ENCODE measurements at regions not wholly inside any gene's neighbourhood (a gene's known extent, or its start where the extent isn't known, plus 50 kb on each side); places are given as distances from the start of the nearest gene placed in this dataset.

GRCh38 chr5:58114324-58114723 lies 345.6 kb downstream of the PLK2 start:
- no peaks in the 10 kb centered on the region for H3K36me3 ChIP-seq (ENCODE audit: control insufficient read depth, insufficient read depth, low read length)
- no peak overlapping the region for H3K4me3 ChIP-seq (ENCODE audit: low read depth, low read length)
- TF ChIP-seq, protein P1, sequence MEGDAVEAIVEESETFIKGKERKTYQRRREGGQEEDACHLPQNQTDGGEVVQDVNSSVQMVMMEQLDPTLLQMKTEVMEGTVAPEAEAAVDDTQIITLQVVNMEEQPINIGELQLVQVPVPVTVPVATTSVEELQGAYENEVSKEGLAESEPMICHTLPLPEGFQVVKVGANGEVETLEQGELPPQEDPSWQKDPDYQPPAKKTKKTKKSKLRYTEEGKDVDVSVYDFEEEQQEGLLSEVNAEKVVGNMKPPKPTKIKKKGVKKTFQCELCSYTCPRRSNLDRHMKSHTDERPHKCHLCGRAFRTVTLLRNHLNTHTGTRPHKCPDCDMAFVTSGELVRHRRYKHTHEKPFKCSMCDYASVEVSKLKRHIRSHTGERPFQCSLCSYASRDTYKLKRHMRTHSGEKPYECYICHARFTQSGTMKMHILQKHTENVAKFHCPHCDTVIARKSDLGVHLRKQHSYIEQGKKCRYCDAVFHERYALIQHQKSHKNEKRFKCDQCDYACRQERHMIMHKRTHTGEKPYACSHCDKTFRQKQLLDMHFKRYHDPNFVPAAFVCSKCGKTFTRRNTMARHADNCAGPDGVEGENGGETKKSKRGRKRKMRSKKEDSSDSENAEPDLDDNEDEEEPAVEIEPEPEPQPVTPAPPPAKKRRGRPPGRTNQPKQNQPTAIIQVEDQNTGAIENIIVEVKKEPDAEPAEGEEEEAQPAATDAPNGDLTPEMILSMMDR (IDR thresholded peaks at IDR 0.05; ENCODE audit: insufficient read depth, low read length, severe bottlenecking) = no peak
- no peaks in the 10 kb centered on the region for H3K27me3 ChIP-seq (ENCODE audit: control insufficient read depth, insufficient read depth, low read length)
- DNase-seq (ENCODE audit: low read depth) = peak; percentile 91
- FAIRE-seq = peak; percentile 43

DNA sequence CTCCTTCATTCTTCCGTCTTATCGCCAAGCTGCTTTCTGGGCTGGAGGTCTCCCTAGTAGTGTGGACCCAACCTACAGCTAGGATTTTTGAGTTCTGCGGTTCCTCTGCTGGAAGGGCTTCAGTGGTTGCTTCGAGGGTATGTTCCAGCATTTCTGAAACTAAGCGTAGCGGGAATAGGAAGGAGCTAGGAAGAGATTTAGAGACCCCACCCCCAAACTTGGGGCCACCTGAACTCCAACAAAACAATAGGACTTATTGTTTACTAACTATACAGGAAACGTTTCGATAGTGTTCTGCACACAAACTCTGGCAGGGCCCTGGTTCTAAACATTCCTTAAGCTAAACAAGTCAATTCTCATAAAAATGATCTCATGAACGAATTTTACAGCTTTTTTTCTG lies 346.7 kb downstream of the PLK2 start:
- no peaks in the 10 kb centered on the region for H3K36me3 ChIP-seq (ENCODE audit: control insufficient read depth, insufficient read depth, low read length)
- H3K4me3 ChIP-seq (ENCODE audit: low read depth, low read length) = no peak overlapping the region
- FAIRE-seq = no peak
- H3K27me3 ChIP-seq (ENCODE audit: control insufficient read depth, insufficient read depth, low read length) = no peaks in the 10 kb centered on the region
- TF ChIP-seq, protein P1 (IDR thresholded peaks at IDR 0.05; ENCODE audit: insufficient read depth, low read length, severe bottlenecking) = no peak
- DNase-seq (ENCODE audit: low read depth) = no peak

- TF ChIP-seq, protein P1 (IDR thresholded peaks at IDR 0.05; ENCODE audit: insufficient read depth, low read length, severe bottlenecking) = no peak
- no peaks in the 10 kb centered on the region for H3K36me3 ChIP-seq (ENCODE audit: control insufficient read depth, insufficient read depth, low read length)
Observed at GRCh38 chr5:58108511-58108910, 351.4 kb downstream of the PLK2 start.

GRCh38 chr5:58107704-58108103 lies 352.2 kb downstream of the PLK2 start:
- DNase-seq (ENCODE audit: low read depth) = peak; percentile 62
- H3K36me3 ChIP-seq (ENCODE audit: control insufficient read depth, insufficient read depth, low read length) = no peaks in the 10 kb centered on the region
- TF ChIP-seq, protein P1 (IDR thresholded peaks at IDR 0.05; ENCODE audit: insufficient read depth, low read length, severe bottlenecking) = no peak
- no peaks in the 10 kb centered on the region for H3K27me3 ChIP-seq (ENCODE audit: control insufficient read depth, insufficient read depth, low read length)
- no peak overlapping the region for H3K4me3 ChIP-seq (ENCODE audit: low read depth, low read length)
- FAIRE-seq = no peak

More at GRCh38 chr5:58108511-58108910, 351.4 kb downstream of the PLK2 start:
- Histone ChIP-seq H3K27me3 (ENCODE audit: control insufficient read depth, insufficient read depth, low read length) (no peaks in the 10 kb centered on the region), H3K4me3 (ENCODE audit: low read depth, low read length) (no peak overlapping the region)
- no peak for FAIRE-seq
- no peak for DNase-seq (ENCODE audit: low read depth)

- no peaks in the 10 kb centered on the region for H3K36me3 ChIP-seq (ENCODE audit: control insufficient read depth, insufficient read depth, low read length)
- H3K4me3 ChIP-seq (ENCODE audit: low read depth, low read length) = no peak overlapping the region
- FAIRE-seq = no peak
- TF ChIP-seq, protein P1 (IDR thresholded peaks at IDR 0.05; ENCODE audit: insufficient read depth, low read length, severe bottlenecking) = no peak
- DNase-seq (ENCODE audit: low read depth) = no peak
- H3K27me3 ChIP-seq (ENCODE audit: control insufficient read depth, insufficient read depth, low read length) = no peaks in the 10 kb centered on the region
Observed at GRCh38 chr5:58106754-58107410, 353.0 kb downstream of the PLK2 start.

DNA sequence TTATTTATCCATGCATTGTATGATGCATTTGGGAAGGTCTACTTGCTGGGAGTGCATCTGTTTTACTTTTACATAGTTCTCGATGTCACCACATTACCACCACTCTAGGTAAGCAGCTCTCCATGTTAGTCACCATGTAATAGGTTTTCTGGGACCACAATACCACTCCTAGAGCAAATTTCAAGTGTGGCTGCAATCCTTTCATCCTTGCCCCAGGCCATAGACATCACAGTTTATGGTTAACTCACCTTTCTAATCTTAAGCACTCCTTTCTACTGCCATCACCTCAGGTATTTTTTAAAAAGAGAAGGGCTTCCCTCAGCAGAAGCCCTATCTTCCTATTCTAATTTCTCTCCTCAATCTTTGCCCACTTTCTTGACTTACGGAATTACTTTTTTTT lies 354.1 kb downstream of the PLK2 start:
- FAIRE-seq = no peak
- no peak for DNase-seq (ENCODE audit: low read depth)

More for the DNA sequence above, 354.1 kb downstream of the PLK2 start:
- H3K36me3 ChIP-seq (ENCODE audit: control insufficient read depth, insufficient read depth, low read length) = no peaks in the 10 kb centered on the region
- no peaks in the 10 kb centered on the region for H3K27me3 ChIP-seq (ENCODE audit: control insufficient read depth, insufficient read depth, low read length)
- no peak overlapping the region for H3K4me3 ChIP-seq (ENCODE audit: low read depth, low read length)
- TF ChIP-seq, protein P1 (IDR thresholded peaks at IDR 0.05; ENCODE audit: insufficient read depth, low read length, severe bottlenecking) = no peak
